GM21825 (cell line): ENCODE measurements at regions not wholly inside any gene's neighbourhood (a gene's known extent, or its start where the extent isn't known, plus 50 kb on each side); places are given as distances from the start of the nearest gene placed in this dataset.

Experiments
- ATAC-seq: cut with Tn5 transposase; IDR thresholded peaks from one replicate; pipeline ENCODE4 v1.9.1; 2021; ENCODE audit warnings: mild to moderate bottlenecking, moderate library complexity; ENCODE audit not compliant: unreplicated experiment

- ATAC-seq, result no peak
These were observed 214.7 kb downstream of the SS18 start for GRCh38 chr18:25875551-25876240.

- ATAC-seq, result no peak
These were observed 216.6 kb downstream of the SS18 start for GRCh38 chr18:25873833-25874232.

GRCh38 chr18:25866331-25866730, 224.1 kb downstream of the SS18 start:
- ATAC-seq, result no peak

GRCh38 chr18:25862881-25863600, 227.4 kb downstream of the SS18 start:
- no peak for ATAC-seq

GRCh38 chr18:25853691-25854433, 236.6 kb downstream of the SS18 start:
- no peak for ATAC-seq

- no peak for ATAC-seq
These were observed 246.6 kb downstream of the SS18 start for GRCh38 chr18:25843791-25844190.

GRCh38 chr18:25842665-25843064, 247.7 kb downstream of the SS18 start:
- ATAC-seq, result no peak

- ATAC-seq, result no peak
These were observed 256.4 kb downstream of the SS18 start for GRCh38 chr18:25834061-25834460.

- peak; percentile 67 for ATAC-seq
These were observed 258.3 kb downstream of the SS18 start for GRCh38 chr18:25832001-25832604.

- ATAC-seq, result no peak
These were observed 259.1 kb downstream of the SS18 start for GRCh38 chr18:25831301-25831701.

- ATAC-seq, result no peak
These were observed 259.6 kb downstream of the SS18 start for GRCh38 chr18:25830787-25831186.

GRCh38 chr18:25827961-25828561, 262.4 kb downstream of the SS18 start:
- no peak for ATAC-seq

GRCh38 chr18:25827228-25827627, 263.2 kb downstream of the SS18 start:
- ATAC-seq, result no peak

- no peak for ATAC-seq
These were observed 263.6 kb downstream of the SS18 start for GRCh38 chr18:25826823-25827222.

GRCh38 chr18:25825979-25826776, 264.2 kb downstream of the SS18 start:
- no peak for ATAC-seq

GRCh38 chr18:25825056-25825455, 265.4 kb downstream of the SS18 start:
- no peak for ATAC-seq

- ATAC-seq, result no peak
These were observed 270.6 kb downstream of the SS18 start for GRCh38 chr18:25819746-25820363.

GRCh38 chr18:25818505-25818904, 271.9 kb downstream of the SS18 start:
- no peak for ATAC-seq

GRCh38 chr18:25817546-25818237, 272.7 kb downstream of the SS18 start:
- ATAC-seq, result no peak
